Adrenal gland (tissue), 5 donors: ENCODE measurements at regions not wholly inside any gene's neighbourhood (a gene's known extent, or its start where the extent isn't known, plus 50 kb on each side); places are given as distances from the start of the nearest gene placed in this dataset.

Source experiments
- CTCF ChIP-seq, 6 experiments: fragments of 450-650 bp in 4 of 6; fragments of 200-600 bp in 2 of 6; sonication (generic) in 1 of 6; IDR thresholded peaks; 1 replicate in 5 of 6; 2 replicates in 1 of 6; pipeline versions ENCODE4 v1.5.1 to v1.8.0; 2016 to 2021; ENCODE audit warnings: antibody characterized with exemption in 6 of 6, mild to moderate bottlenecking in 2 of 6, moderate library complexity in 1 of 6
- POLR2A ChIP-seq, 2 donors: fragments of 450-650 bp; IDR thresholded peaks; one replicate each; pipeline ENCODE4 v1.6.1; 2017; ENCODE audit warnings: antibody characterized with exemption in 2 of 2, mild to moderate bottlenecking in 2 of 2, moderate library complexity in 1 of 2
- donor health status: DM: no; HTN: no; CAD: no.

DNA sequence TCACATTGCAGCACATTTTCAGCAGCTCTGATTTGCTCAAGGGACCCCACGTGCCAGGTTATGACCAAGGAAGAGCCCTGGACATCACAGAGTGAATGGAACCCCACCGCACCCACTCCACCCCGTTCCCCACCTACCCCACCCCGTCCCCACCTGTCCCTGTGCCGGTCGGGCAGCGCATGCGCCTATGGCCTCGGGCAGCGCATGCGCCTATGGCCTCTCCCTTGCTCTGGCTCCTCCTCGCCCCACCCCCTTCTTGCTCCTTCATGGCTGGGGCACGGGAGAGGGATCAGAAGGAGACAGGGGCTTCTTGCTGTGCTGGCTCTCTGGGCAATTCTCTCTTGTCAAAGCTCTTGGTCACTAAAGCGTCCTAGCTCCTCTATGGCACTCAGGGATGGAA, 371.8 kb upstream of the HS6ST1 start:
- TF ChIP-seq CTCF (IDR thresholded peaks at IDR 0.05) = no peak
- TF ChIP-seq POLR2A (IDR thresholded peaks at IDR 0.05) = no peak
